GM21825 (cell line): ENCODE measurements at regions not wholly inside any gene's neighbourhood (a gene's known extent, or its start where the extent isn't known, plus 50 kb on each side); places are given as distances from the start of the nearest gene placed in this dataset.
A peak's percentile ranks its signal among the peaks of the same experiment; 100 is the strongest.

Experiments
- ATAC-seq: cut with Tn5 transposase; IDR thresholded peaks from one replicate; pipeline ENCODE4 v1.9.1; 2021; ENCODE audit warnings: mild to moderate bottlenecking, moderate library complexity; ENCODE audit not compliant: unreplicated experiment

- ATAC-seq, result no peak
These were observed 123.6 kb downstream of the PRLHR start for GRCh38 chr10:118471863-118472262.

DNA sequence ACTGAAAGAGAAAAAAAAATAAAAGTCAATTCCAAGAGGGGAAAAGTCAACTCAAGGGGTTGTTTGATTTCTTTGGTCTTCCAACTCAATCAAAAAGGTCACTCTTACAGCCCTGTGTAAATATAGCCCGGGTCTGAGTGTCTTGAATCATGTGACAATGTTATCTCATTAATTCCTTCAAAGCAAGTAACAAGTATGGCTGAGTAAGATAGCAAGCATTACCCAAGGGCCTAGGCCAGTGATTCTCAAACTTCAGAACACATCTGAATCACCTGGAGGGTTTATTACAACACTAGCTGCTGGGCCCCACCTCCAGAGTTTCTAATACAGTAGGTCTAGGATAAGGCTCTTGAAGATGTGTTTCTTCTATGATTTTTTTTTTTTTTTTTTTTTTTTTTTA lies 125.0 kb downstream of the PRLHR start:
- no peak for ATAC-seq

DNA sequence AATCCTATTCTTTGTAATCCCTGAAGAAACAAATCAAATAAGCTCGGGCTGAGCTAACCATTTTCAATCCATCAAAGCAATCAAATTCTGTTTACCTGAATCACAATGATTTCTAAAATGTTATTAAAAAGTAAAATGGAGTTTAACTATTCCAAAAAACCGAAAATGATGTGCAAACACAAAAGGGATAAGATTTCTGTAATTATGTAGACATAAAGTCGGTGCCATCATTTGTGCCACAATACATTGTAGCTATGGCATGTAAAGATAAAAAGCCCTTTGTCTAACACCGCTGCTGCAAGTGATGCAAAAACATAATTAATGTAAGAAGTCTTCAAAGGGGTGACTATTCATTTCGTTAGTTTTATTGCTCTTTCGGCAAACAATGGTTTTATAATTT lies 125.1 kb upstream of the FAM204A start:
- no peak for ATAC-seq

- ATAC-seq, result no peak
These were observed 123.3 kb upstream of the FAM204A start for GRCh38 chr10:118465300-118465874.

- ATAC-seq, result no peak
These were observed 121.6 kb upstream of the FAM204A start for GRCh38 chr10:118463740-118464139.

DNA sequence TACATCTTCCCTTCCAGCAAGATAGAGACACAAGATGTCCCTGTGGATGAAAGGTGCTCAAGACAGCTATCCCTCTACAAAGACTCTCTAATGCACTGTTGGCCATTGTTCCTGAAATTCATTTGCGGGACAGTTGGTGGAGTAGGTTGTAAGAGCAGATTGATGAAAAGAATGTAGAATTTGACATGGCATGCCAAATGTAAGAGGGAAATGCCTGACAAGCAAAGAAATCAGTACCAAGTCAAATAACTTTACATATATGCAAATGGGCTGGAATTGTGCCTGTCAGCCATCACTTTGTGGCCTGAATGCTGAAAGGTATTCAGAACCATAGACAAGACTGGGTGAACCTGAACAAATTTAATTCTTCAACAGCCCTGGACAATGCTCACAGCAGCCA lies 120.3 kb upstream of the FAM204A start:
- no peak for ATAC-seq

DNA sequence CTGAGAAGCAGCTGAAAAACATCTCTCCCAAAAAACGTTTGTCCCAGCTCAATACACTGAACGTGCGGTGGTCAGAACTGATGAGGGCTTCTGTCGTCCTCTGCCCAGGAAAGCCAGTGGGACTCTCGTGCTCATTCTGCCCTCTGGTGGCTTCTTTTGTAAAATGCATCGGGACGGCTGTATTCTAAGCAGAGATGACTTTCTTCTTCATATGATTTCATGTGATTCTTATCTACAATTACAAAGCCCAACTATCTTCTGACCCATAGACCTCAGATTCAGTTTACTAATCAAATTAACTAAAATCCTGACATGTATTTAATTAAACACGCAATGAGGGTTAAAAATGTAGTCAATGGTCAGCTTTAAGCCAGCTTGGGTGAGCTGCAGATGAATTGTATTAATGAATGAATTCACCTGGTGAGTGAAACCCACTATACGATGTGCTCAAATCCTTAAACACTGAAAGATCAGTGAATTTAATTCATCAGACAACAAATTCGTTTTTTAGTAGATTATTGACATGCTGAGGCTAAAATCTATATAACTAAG lies 117.6 kb upstream of the FAM204A start:
- ATAC-seq, result peak; percentile 78

DNA sequence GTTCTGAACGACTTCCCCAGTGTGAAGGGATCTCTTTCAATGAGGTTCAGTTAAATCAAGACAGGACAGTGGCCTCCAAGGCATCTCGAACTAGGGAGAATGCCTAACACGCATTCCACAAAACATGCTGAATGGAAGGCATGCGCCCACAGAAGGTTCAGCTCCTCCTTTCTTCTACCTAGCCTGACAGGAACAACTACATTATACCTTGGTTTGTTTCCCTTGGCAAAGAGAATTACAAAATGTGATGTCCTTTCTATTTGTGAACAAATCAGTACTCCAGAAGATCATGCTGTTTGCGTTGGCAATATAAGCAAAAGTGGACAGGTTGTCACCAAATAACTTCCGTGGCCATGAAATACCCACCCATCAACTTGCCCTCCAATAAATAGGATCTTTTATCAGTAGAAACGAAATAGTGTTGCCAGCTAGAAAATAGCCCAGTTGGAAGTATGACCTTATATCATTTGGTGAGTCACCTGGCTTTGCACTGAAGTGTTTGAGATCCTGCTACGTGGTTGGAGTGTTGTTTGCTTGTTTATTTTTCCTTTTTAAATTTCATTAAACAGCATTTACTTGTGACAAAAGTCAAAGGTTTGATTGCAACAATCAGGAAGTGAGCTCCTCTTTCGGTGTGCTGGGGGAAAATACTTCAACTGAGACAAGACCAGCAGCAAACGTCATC lies 117.0 kb upstream of the FAM204A start:
- no peak for ATAC-seq

- no peak for ATAC-seq
These were observed 115.8 kb upstream of the FAM204A start for GRCh38 chr10:118457824-118458428.

DNA sequence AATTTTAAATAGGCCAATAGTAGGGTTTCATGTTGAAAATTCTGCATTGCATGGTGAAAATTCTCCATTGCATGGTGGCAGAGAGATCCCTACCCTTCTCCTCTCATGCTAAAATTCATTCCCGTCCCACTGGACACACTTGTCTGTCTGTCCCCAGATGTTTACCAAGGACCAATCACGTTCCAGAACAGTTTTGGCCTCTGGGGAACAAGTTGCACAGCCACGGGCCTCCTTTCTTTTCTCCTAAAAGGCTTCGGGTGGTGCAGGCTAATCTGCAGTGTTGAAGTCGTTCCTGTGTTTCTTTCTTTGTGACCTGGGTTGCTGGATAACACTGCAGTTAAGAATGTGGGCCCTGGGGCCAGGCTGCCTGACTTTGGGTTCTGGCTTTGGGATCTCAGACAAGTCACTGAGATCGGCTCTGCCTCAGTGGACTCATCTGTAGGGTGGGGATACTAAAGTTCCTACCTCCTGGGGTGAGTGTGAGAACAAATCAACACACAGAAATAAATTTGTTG lies 113.1 kb upstream of the FAM204A start:
- no peak for ATAC-seq

- no peak for ATAC-seq
These were observed 112.1 kb upstream of the FAM204A start for GRCh38 chr10:118454211-118454610.

DNA sequence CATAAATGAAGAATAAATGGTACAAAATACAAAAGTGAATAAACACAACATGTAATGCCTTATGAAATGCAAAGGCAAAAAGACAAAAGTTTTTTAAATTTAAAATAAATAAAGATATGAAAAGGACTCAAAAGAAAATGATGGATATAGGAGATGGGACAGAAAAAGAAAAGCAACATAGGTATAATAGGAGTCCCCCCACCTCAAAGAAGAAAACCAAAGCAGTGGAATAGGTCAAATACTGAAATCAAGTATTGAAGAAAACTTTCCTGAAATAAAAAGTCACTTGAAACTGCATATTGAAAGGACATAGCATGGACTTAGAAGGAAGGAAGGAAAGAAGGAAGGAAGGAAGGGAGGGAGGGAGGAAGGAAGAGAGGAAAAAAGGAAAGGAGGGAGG lies 110.0 kb upstream of the FAM204A start:
- ATAC-seq, result no peak

DNA sequence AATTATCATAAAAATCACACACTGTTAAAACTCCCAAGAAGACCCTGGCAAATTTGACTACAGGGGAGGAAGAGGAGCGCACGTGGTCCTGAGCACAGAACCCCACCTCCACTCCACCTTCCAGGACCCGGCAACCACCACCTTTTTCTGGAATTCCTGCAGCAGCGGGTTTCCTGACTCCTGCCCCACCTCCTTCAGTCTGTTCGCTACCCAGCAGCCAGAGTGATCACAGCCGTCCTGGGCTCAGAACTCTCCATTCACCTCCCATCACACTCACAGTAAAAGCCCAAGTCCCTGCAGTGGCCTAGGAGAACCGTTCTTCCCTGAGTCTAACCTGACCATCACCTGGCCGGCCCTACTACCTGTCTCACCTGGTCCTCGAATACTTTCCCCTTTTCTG lies 107.4 kb upstream of the FAM204A start:
- no peak for ATAC-seq

GRCh38 chr10:118448744-118449143 lies 106.6 kb upstream of the FAM204A start:
- ATAC-seq, result no peak

DNA sequence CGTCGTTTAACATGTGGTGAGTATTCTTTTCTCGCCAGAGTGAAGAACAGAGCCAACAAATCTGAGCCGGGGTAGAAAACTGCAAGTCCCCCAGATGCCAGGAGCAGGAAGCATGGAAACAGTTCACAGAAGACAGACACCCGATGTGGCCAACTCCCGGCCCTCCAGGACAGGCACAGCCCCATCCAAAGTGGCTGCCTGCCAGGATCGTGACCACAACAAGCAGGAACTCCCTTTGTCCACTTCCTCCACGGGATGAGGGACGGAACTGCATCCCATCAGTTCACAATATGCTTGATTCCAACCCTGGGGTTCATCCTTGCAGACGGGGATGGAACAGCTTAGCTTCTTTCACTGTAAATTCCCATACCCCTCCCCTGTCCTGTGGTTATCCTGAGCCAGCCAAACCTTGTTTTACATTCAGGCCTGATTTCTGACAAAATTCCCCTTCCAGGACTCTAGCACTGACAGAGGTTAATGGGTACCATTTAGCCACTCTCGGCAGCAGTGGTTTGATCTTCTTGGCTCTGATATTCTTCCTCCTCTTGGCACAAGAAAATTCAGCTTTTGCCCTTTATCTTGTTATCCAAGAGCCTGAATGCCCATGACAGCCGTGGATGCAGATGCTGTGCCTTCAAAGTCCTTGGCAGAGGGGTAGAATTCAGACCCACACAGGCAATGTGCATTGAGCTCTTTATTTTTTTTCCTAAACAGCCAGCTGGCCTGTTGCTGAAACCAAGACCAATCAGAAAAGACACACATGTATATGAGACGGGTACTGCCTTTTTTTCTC lies 105.5 kb upstream of the FAM204A start:
- ATAC-seq, result no peak

- no peak for ATAC-seq
These were observed 103.4 kb upstream of the FAM204A start for GRCh38 chr10:118445535-118445934.

GRCh38 chr10:118444069-118444468 lies 101.9 kb upstream of the FAM204A start:
- ATAC-seq, result no peak

DNA sequence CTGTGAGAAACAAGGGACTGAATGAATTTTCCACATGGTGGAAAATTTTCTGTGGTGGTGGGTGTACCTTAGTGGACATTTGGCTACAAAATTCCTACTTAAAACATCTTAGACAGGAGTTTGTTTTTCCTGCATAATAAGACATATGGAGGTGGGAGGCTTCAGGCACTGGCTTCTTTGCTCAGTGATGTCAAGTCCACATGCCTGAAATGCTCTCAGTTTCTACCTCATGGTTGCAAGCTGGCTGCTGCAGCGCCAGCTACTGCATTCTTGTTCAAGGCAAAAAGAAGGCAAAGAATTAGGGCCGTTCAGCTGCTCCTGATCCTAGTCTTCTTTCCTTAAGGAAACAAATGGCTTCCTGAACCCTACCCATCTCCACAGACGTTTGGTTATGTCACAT lies 99.9 kb upstream of the FAM204A start:
- ATAC-seq, result no peak

GRCh38 chr10:118439824-118440223 lies 97.7 kb upstream of the FAM204A start:
- ATAC-seq, result no peak

- ATAC-seq, result no peak
These were observed 94.6 kb upstream of the FAM204A start for GRCh38 chr10:118436742-118437141.

DNA sequence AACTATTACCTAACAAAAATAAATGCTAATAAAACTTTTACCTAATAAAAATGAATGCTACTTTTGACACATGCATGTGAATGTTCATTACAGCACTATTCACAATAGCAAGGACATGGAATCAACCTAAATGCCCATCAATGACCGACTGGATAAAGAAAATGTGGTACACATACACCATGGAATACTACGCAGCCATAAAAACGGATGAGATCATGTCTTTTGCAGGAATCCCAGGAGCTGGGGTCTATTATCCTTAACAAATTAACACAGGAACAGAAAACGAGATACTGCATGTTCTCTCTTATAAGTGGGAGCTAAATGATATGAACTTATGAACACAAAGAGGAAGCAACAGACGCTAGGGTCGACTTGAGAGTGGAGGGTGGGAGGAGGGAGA lies 88.1 kb upstream of the FAM204A start:
- no peak for ATAC-seq
